Liver (tissue), 3 donors: ENCODE measurements at regions not wholly inside any gene's neighbourhood (a gene's known extent, or its start where the extent isn't known, plus 50 kb on each side); places are given as distances from the start of the nearest gene placed in this dataset.

Experiments used
- GABPA ChIP-seq, 2 donors: IDR thresholded peaks in 1 of 2; conservative IDR thresholded peaks in 1 of 2; 2 replicates each; pipeline ENCODE4 v1.6.1; 2016; ENCODE audit warnings: antibody characterized with exemption in 2 of 2, mild to moderate bottlenecking in 1 of 2, moderate library complexity in 1 of 2
- SP1 ChIP-seq: IDR thresholded peaks from 2 replicates; pipeline ENCODE4 v1.6.1; 2018; ENCODE audit warnings: antibody characterized with exemption, mild to moderate bottlenecking
- TF ChIP-seq, protein P1 (sequence below): fragments of 150-350 bp; IDR thresholded peaks from 2 replicates; pipeline ENCODE4 v1.5.1; 2017; ENCODE audit warnings: improper control_type of control experiment, low read depth, low read length; ENCODE audit not compliant: missing input control
- donor health status: healthy.
- donor health status: healthy.

DNA sequence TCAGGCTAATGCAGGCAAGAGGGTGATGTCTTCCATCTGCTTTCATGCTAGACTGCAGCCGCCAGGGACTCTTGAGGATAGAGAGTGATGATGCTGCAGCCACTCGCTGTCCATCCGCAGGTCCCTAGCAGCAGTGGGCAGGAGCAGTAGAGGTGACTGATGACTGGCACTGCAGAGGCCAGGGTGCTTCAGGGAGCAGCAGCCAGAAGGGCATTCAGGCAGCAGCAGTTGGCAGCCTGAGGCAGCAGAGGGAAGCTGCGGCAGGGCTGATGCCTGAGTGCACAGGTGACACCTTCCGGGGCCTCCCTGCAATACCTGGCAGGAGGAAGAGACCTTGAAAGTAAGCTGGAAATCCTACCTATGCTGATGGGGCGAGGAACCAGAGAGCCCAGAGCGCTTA lies 214.2 kb downstream of the ICOS start:
- TF ChIP-seq, protein P1, sequence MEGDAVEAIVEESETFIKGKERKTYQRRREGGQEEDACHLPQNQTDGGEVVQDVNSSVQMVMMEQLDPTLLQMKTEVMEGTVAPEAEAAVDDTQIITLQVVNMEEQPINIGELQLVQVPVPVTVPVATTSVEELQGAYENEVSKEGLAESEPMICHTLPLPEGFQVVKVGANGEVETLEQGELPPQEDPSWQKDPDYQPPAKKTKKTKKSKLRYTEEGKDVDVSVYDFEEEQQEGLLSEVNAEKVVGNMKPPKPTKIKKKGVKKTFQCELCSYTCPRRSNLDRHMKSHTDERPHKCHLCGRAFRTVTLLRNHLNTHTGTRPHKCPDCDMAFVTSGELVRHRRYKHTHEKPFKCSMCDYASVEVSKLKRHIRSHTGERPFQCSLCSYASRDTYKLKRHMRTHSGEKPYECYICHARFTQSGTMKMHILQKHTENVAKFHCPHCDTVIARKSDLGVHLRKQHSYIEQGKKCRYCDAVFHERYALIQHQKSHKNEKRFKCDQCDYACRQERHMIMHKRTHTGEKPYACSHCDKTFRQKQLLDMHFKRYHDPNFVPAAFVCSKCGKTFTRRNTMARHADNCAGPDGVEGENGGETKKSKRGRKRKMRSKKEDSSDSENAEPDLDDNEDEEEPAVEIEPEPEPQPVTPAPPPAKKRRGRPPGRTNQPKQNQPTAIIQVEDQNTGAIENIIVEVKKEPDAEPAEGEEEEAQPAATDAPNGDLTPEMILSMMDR = no peak
- TF ChIP-seq GABPA (IDR thresholded peaks at IDR 0.05 in 1 of 2, conservative IDR thresholded peaks at IDR 0.05 in 1 of 2) (no peak), SP1 (no peak)
